Loucy (cell line): ENCODE measurements at regions not wholly inside any gene's neighbourhood (a gene's known extent, or its start where the extent isn't known, plus 50 kb on each side); places are given as distances from the start of the nearest gene placed in this dataset.

ENCODE experiments used
- CTCF ChIP-seq: fragments of 200-600 bp; sonication (generic); conservative IDR thresholded peaks from 2 replicates; pipeline ENCODE4 v1.5.1; 2014; ENCODE audit warnings: mild to moderate bottlenecking, antibody characterized with exemption, low read length
- EZH2phosphoT487 ChIP-seq: fragments of 200-600 bp; IDR thresholded peaks from 2 replicates; pipeline ENCODE4 v1.6.1; 2018; ENCODE audit warnings: antibody characterized with exemption, mild to moderate bottlenecking, moderate library complexity, borderline replicate concordance

GRCh38 chr5:58258984-58259684 lies 200.8 kb downstream of the PLK2 start:
- TF ChIP-seq CTCF = no peak
- TF ChIP-seq EZH2phosphoT487 = no peak
